ENCODE measurements at regions not wholly inside any gene's neighbourhood (a gene's known extent, or its start where the extent isn't known, plus 50 kb on each side); places are given as distances from the start of the nearest gene placed in this dataset.

DNA sequence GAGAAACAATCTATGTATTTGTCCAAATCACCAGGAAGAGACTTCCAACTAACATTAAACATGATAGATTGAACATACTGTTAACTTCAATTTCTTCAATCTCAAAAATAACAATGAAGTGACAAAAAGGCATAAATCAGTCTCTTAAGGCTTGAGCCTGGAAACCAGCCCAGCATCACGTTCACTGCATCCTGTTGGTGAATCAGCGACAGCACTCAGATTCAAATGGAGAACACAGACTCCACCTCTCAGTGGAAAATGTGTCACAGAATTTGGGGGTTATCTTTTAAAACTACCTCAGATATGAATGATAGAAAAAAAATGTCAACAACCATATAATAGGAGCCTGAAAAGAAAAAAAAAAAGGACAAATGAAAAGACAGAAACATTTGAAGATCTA is 212.0 kb downstream of the MINAR1 start:
- TF ChIP-seq, protein P1, sequence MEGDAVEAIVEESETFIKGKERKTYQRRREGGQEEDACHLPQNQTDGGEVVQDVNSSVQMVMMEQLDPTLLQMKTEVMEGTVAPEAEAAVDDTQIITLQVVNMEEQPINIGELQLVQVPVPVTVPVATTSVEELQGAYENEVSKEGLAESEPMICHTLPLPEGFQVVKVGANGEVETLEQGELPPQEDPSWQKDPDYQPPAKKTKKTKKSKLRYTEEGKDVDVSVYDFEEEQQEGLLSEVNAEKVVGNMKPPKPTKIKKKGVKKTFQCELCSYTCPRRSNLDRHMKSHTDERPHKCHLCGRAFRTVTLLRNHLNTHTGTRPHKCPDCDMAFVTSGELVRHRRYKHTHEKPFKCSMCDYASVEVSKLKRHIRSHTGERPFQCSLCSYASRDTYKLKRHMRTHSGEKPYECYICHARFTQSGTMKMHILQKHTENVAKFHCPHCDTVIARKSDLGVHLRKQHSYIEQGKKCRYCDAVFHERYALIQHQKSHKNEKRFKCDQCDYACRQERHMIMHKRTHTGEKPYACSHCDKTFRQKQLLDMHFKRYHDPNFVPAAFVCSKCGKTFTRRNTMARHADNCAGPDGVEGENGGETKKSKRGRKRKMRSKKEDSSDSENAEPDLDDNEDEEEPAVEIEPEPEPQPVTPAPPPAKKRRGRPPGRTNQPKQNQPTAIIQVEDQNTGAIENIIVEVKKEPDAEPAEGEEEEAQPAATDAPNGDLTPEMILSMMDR (IDR thresholded peaks at IDR 0.05 in 8 of 11, conservative IDR thresholded peaks at IDR 0.05 in 3 of 11), result no peak
- TF ChIP-seq POLR2A (IDR thresholded peaks at IDR 0.05) (no peak), POLR2AphosphoS5 (IDR thresholded peaks at IDR 0.05) (no peak)
